GM23338 (cell line): ENCODE measurements at regions not wholly inside any gene's neighbourhood (a gene's known extent, or its start where the extent isn't known, plus 50 kb on each side); places are given as distances from the start of the nearest gene placed in this dataset.

Experiments used
- POLR2AphosphoS5 ChIP-seq: IDR thresholded peaks from 2 replicates; pipeline ENCODE4 v1.6.1; 2016; ENCODE audit warnings: antibody characterized with exemption, low read depth
- ZNF114 ChIP-seq: fragments of 250-450 bp; sonication (Bioruptor Pico); IDR thresholded peaks from 2 replicates; pipeline ENCODE4 v1.5.0; 2020; ENCODE audit warnings: mild to moderate bottlenecking, moderate library complexity
- TF ChIP-seq, protein P1 (sequence below): fragments of 250-450 bp; sonication (Bioruptor Pico); IDR thresholded peaks from 2 replicates; pipeline ENCODE4 v1.5.0; 2020; ENCODE audit warnings: mild to moderate bottlenecking, moderate library complexity
- TF ChIP-seq, protein P2 (sequence below): IDR thresholded peaks from 2 replicates; pipeline ENCODE4 v1.6.1; 2016; ENCODE audit warnings: antibody characterized with exemption
- TF ChIP-seq, protein P3 (sequence below): IDR thresholded peaks from one replicate; pipeline ENCODE4 v1.6.1; 2018; ENCODE audit warnings: antibody characterized with exemption; ENCODE audit not compliant: unreplicated experiment

DNA sequence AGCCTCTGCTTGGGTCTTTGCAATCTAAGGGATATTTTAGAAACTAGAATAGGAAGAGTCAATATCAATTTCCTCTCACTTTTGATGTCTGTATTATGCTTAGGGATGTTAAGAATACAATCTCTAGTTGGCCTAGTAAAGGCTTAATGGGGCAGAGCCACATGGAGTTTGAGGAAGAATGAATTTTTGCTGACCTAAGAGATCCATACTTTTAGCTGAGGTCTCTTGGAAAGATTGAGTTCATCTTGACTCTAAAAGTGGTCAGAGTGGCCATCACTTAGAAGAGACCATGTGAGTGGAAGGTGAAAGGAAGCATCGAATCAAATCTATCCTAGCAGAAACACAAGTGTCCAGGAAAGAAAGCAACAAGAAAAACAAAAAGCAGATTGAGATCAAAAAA, 92.2 kb upstream of the SLC28A3 start (continued):
- TF ChIP-seq, protein P1, sequence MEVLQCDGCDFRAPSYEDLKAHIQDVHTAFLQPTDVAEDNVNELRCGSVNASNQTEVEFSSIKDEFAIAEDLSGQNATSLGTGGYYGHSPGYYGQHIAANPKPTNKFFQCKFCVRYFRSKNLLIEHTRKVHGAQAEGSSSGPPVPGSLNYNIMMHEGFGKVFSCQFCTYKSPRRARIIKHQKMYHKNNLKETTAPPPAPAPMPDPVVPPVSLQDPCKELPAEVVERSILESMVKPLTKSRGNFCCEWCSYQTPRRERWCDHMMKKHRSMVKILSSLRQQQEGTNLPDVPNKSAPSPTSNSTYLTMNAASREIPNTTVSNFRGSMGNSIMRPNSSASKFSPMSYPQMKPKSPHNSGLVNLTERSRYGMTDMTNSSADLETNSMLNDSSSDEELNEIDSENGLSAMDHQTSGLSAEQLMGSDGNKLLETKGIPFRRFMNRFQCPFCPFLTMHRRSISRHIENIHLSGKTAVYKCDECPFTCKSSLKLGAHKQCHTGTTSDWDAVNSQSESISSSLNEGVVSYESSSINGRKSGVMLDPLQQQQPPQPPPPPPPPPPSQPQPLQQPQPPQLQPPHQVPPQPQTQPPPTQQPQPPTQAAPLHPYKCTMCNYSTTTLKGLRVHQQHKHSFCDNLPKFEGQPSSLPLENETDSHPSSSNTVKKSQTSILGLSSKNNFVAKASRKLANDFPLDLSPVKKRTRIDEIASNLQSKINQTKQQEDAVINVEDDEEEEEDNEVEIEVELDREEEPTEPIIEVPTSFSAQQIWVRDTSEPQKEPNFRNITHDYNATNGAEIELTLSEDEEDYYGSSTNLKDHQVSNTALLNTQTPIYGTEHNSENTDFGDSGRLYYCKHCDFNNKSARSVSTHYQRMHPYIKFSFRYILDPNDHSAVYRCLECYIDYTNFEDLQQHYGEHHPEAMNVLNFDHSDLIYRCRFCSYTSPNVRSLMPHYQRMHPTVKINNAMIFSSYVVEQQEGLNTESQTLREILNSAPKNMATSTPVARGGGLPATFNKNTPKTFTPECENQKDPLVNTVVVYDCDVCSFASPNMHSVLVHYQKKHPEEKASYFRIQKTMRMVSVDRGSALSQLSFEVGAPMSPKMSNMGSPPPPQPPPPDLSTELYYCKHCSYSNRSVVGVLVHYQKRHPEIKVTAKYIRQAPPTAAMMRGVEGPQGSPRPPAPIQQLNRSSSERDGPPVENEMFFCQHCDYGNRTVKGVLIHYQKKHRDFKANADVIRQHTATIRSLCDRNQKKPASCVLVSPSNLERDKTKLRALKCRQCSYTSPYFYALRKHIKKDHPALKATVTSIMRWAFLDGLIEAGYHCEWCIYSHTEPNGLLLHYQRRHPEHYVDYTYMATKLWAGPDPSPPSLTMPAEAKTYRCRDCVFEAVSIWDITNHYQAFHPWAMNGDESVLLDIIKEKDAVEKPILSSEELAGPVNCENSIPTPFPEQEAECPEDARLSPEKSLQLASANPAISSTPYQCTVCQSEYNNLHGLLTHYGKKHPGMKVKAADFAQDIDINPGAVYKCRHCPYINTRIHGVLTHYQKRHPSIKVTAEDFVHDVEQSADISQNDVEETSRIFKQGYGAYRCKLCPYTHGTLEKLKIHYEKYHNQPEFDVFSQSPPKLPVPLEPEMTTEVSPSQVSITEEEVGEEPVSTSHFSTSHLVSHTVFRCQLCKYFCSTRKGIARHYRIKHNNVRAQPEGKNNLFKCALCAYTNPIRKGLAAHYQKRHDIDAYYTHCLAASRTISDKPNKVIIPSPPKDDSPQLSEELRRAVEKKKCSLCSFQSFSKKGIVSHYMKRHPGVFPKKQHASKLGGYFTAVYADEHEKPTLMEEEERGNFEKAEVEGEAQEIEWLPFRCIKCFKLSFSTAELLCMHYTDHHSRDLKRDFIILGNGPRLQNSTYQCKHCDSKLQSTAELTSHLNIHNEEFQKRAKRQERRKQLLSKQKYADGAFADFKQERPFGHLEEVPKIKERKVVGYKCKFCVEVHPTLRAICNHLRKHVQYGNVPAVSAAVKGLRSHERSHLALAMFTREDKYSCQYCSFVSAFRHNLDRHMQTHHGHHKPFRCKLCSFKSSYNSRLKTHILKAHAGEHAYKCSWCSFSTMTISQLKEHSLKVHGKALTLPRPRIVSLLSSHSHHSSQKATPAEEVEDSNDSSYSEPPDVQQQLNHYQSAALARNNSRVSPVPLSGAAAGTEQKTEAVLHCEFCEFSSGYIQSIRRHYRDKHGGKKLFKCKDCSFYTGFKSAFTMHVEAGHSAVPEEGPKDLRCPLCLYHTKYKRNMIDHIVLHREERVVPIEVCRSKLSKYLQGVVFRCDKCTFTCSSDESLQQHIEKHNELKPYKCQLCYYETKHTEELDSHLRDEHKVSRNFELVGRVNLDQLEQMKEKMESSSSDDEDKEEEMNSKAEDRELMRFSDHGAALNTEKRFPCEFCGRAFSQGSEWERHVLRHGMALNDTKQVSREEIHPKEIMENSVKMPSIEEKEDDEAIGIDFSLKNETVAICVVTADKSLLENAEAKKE, result no peak
- no peak for TF ChIP-seq POLR2AphosphoS5
- TF ChIP-seq, protein P2, sequence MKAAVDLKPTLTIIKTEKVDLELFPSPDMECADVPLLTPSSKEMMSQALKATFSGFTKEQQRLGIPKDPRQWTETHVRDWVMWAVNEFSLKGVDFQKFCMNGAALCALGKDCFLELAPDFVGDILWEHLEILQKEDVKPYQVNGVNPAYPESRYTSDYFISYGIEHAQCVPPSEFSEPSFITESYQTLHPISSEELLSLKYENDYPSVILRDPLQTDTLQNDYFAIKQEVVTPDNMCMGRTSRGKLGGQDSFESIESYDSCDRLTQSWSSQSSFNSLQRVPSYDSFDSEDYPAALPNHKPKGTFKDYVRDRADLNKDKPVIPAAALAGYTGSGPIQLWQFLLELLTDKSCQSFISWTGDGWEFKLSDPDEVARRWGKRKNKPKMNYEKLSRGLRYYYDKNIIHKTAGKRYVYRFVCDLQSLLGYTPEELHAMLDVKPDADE, result no peak
- TF ChIP-seq, protein P3, sequence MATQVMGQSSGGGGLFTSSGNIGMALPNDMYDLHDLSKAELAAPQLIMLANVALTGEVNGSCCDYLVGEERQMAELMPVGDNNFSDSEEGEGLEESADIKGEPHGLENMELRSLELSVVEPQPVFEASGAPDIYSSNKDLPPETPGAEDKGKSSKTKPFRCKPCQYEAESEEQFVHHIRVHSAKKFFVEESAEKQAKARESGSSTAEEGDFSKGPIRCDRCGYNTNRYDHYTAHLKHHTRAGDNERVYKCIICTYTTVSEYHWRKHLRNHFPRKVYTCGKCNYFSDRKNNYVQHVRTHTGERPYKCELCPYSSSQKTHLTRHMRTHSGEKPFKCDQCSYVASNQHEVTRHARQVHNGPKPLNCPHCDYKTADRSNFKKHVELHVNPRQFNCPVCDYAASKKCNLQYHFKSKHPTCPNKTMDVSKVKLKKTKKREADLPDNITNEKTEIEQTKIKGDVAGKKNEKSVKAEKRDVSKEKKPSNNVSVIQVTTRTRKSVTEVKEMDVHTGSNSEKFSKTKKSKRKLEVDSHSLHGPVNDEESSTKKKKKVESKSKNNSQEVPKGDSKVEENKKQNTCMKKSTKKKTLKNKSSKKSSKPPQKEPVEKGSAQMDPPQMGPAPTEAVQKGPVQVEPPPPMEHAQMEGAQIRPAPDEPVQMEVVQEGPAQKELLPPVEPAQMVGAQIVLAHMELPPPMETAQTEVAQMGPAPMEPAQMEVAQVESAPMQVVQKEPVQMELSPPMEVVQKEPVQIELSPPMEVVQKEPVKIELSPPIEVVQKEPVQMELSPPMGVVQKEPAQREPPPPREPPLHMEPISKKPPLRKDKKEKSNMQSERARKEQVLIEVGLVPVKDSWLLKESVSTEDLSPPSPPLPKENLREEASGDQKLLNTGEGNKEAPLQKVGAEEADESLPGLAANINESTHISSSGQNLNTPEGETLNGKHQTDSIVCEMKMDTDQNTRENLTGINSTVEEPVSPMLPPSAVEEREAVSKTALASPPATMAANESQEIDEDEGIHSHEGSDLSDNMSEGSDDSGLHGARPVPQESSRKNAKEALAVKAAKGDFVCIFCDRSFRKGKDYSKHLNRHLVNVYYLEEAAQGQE, result no peak
- no peak for TF ChIP-seq ZNF114
